Uterus (tissue), 2 donors: ENCODE measurements at regions not wholly inside any gene's neighbourhood (a gene's known extent, or its start where the extent isn't known, plus 50 kb on each side); places are given as distances from the start of the nearest gene placed in this dataset.

ENCODE experiments used
- CTCF ChIP-seq, 4 experiments: fragments of 200-600 bp in 2 of 4; fragments of 450-650 bp in 2 of 4; sonication (generic) in 2 of 4; IDR thresholded peaks; one replicate each; pipeline ENCODE4 v1.5.1; 2016 to 2019; ENCODE audit warnings: antibody characterized with exemption in 4 of 4, mild to moderate bottlenecking in 2 of 4, moderate library complexity in 1 of 4
- POLR2A ChIP-seq, 2 donors: fragments of 450-650 bp; IDR thresholded peaks; one replicate each; pipeline ENCODE4 v1.6.1; 2016; ENCODE audit warnings: antibody characterized with exemption in 2 of 2, mild to moderate bottlenecking in 1 of 2, moderate library complexity in 1 of 2

- TF ChIP-seq POLR2A (IDR thresholded peaks at IDR 0.05), result no peak
- no peak for TF ChIP-seq CTCF (IDR thresholded peaks at IDR 0.05)
Observed at GRCh38 chr3:117017135-117017894, 307.7 kb downstream of the TUSC7 start.
